ENCODE measurements at regions not wholly inside any gene's neighbourhood (a gene's known extent, or its start where the extent isn't known, plus 50 kb on each side); places are given as distances from the start of the nearest gene placed in this dataset.

- FAIRE-seq, result no peak
- no peak for TF ChIP-seq POLR2A (IDR thresholded peaks at IDR 0.05; ENCODE audit: low read depth, low read length)
These were observed 73.3 kb upstream of the TBCA start for GRCh38 chr5:77849308-77849900.

DNA sequence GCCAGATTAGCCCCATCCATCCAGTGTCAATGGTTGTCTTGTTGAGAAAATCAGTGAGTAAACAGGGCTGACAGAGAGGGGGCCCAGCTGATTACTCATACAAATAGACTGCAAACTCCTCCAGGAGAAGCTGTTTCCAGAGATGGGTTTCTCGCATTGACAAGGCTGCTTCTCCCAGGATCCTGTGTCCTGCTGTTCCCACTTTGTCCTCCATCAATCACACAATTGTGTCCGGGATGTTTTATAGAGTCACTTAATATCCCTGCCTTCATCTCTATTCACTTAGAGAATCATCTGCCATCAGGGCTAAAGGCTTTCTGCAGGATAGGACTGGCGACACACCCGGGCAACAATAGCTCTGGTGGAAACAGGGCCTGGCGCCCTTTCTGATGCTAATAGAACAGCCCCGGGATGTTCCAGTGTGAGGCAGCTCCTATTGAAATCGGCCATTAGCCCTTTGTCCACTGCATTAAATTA, 71.7 kb upstream of the TBCA start:
- FAIRE-seq (no peak), DNase-seq (ENCODE audit: insufficient read length, low spot score) (no peak)
- TF ChIP-seq POLR2A (IDR thresholded peaks at IDR 0.05; ENCODE audit: low read depth, low read length), result no peak

More at GRCh38 chr5:77849308-77849900, 73.3 kb upstream of the TBCA start:
- no peak for DNase-seq (ENCODE audit: insufficient read length, low spot score)

DNA sequence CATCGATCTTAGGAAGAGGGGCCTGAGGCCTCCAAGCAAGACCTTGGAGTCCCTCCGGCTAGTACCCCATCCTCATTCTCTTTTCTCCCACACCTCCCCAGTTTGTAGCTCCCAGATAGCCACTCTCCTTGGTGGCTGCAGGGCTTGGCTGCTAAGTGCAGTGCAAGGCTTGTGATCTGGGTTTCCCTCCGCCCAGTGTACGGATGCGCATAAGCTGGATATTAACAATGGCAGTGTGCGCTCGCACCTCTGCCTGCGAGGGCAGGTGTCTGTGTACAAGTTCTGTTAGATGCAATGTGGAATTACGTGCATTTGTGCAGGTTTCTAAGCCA, 71.0 kb upstream of the TBCA start:
- TF ChIP-seq POLR2A (IDR thresholded peaks at IDR 0.05; ENCODE audit: low read depth, low read length), result no peak
- DNase-seq (ENCODE audit: insufficient read length, low spot score), result no peak
- FAIRE-seq, result no peak

- TF ChIP-seq POLR2A (IDR thresholded peaks at IDR 0.05; ENCODE audit: low read depth, low read length), result no peak
- DNase-seq (ENCODE audit: insufficient read length, low spot score), result no peak
- no peak for FAIRE-seq
These were observed 70.4 kb upstream of the TBCA start for GRCh38 chr5:77846422-77847128.

GRCh38 chr5:77845324-77845646, 69.1 kb upstream of the TBCA start:
- FAIRE-seq (no peak), DNase-seq (ENCODE audit: insufficient read length, low spot score) (no peak)
- no peak for TF ChIP-seq POLR2A (IDR thresholded peaks at IDR 0.05; ENCODE audit: low read depth, low read length)

DNA sequence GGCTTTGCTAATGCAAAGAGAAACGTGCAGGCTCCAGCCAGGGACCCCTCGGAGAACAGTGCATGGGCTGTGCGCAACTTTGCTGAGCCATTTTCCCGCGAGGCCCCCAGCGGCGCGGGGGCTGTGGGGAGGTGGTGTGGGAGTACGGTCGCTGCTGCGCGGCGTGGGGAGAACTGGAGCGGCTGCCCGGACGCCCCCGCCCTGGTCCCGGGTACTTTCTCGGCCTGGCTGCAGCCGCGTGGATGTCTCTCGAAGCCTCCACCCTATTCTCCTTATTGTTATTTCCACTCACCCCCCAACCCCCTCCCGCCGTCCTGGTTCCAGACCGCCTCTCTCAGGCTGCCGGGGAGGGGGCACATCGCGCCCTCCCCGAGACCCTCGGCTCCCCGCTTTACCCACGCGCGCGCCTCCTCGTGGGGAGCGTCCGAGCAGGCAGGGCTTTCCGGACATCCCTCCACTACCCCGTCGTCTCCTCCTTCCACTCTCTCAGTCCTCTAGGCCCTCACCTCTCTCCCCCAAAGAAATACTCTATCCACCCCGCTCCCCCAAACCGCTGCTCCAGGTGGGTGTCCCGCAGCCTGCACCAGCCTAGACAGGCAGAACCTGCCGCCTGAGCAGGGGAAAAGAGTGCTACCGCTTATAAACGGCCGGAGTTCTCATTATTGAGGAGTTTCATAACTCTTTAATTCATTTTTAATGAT, 68.6 kb upstream of the TBCA start:
- FAIRE-seq (no peak), DNase-seq (ENCODE audit: insufficient read length, low spot score) (no peak)
- no peak for TF ChIP-seq POLR2A (IDR thresholded peaks at IDR 0.05; ENCODE audit: low read depth, low read length)

DNA sequence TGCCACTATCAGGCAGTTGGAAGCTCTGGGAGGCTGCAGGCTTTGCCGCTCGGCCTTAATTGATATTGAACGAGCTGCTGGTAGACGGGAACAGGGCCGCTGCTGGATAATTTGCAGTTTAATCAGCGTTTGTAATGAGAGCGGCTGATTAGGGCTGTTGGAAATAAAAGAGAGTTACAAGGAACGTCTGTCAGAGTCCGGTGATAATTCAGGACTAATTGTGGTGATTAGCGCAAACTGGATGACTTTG, 68.2 kb upstream of the TBCA start:
- no peak for TF ChIP-seq POLR2A (IDR thresholded peaks at IDR 0.05; ENCODE audit: low read depth, low read length)
- FAIRE-seq (no peak), DNase-seq (ENCODE audit: insufficient read length, low spot score) (no peak)

- DNase-seq (ENCODE audit: insufficient read length, low spot score) (no peak), FAIRE-seq (no peak)
- no peak for TF ChIP-seq POLR2A (IDR thresholded peaks at IDR 0.05; ENCODE audit: low read depth, low read length)
These were observed 67.6 kb upstream of the TBCA start for GRCh38 chr5:77843570-77844372.

- DNase-seq (ENCODE audit: insufficient read length, low spot score) (no peak), FAIRE-seq (no peak)
- no peak for TF ChIP-seq POLR2A (IDR thresholded peaks at IDR 0.05; ENCODE audit: low read depth, low read length)
These were observed 66.1 kb upstream of the TBCA start for GRCh38 chr5:77842243-77842642.

GRCh38 chr5:77841616-77842015, 65.5 kb upstream of the TBCA start:
- DNase-seq (ENCODE audit: insufficient read length, low spot score) (no peak), FAIRE-seq (no peak)
- TF ChIP-seq POLR2A (IDR thresholded peaks at IDR 0.05; ENCODE audit: low read depth, low read length), result no peak

GRCh38 chr5:77840930-77841329, 64.8 kb upstream of the TBCA start:
- TF ChIP-seq POLR2A (IDR thresholded peaks at IDR 0.05; ENCODE audit: low read depth, low read length), result no peak
- FAIRE-seq (no peak), DNase-seq (ENCODE audit: insufficient read length, low spot score) (no peak)

GRCh38 chr5:77839691-77840090, 63.6 kb upstream of the TBCA start:
- DNase-seq (ENCODE audit: insufficient read length, low spot score) (no peak), FAIRE-seq (no peak)
- no peak for TF ChIP-seq POLR2A (IDR thresholded peaks at IDR 0.05; ENCODE audit: low read depth, low read length)

GRCh38 chr5:77832938-77833337, 56.8 kb upstream of the TBCA start:
- no peak for DNase-seq (ENCODE audit: insufficient read length, low spot score)
- TF ChIP-seq POLR2A (IDR thresholded peaks at IDR 0.05; ENCODE audit: low read depth, low read length), result no peak
- FAIRE-seq, result no peak

DNA sequence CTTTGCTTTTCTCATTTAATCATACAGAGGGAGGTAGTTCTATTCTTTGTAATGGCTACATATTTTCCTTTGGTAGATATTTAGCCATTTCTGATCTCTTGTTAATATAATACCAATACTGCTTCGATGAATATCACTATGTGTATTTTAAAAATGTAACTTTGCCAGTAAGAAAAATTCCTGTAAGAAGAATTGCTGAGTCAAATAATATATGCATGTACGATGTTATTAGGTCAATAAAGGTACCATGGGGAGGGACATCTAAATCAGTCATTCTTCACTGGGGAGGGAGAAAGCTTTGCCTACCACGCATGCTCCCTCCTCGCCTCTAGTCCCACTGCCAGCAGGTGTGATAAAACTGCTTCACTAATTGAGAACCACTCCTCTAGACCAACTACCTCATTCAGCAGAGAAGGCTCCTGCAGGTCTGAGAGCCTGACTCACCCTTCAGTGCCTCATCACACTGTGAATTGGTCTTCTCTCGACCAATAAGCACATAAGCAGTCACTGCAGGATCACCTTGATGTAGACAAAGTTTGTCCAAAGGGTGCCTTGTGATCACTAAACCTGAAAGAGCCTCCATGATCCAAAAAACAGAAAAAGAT, 56.1 kb upstream of the TBCA start:
- no peak for TF ChIP-seq POLR2A (IDR thresholded peaks at IDR 0.05; ENCODE audit: low read depth, low read length)
- FAIRE-seq (no peak), DNase-seq (ENCODE audit: insufficient read length, low spot score) (no peak)

Measured in H54 (cell line).